HG02870 (cell line): ENCODE measurements at regions not wholly inside any gene's neighbourhood (a gene's known extent, or its start where the extent isn't known, plus 50 kb on each side); places are given as distances from the start of the nearest gene placed in this dataset.

Source experiments
- ATAC-seq: cut with Tn5 transposase; IDR thresholded peaks from one replicate; pipeline ENCODE4 v1.9.1; 2021; ENCODE audit warnings: mild to moderate bottlenecking, moderate library complexity; ENCODE audit not compliant: unreplicated experiment

- ATAC-seq, result no peak
Observed at GRCh38 chr2:186276909-186277308, 209.2 kb upstream of the ZC3H15 start.

- ATAC-seq, result no peak
Observed at GRCh38 chr2:186281726-186282125, 204.3 kb upstream of the ZC3H15 start.

GRCh38 chr2:186294248-186294888 is 191.7 kb upstream of the ZC3H15 start:
- no peak for ATAC-seq

- no peak for ATAC-seq
Observed at GRCh38 chr2:186299610-186300009, 186.4 kb upstream of the ZC3H15 start.

- no peak for ATAC-seq
Observed at GRCh38 chr2:186302263-186302662, 183.8 kb upstream of the ZC3H15 start.

DNA sequence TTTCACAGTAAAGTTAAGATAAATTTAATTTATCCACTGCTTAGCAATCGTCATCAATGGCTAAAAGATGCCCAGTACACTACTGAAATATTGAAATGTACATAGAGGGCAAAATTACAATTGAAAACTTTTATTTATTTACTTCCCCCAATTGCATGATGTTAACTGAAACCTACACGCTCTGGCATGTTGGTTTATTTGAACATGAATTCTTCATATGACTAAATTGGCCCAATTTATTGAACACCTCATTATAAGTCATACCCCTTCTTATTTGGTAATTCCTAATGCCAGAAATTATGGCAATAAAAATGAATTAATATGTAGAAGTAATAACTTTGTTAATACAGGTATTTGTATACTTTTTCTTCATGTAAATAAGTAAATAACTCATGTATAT is 183.0 kb upstream of the ZC3H15 start:
- no peak for ATAC-seq

- no peak for ATAC-seq
Observed at GRCh38 chr2:186304064-186304463, 182.0 kb upstream of the ZC3H15 start.

GRCh38 chr2:186306754-186307153 is 179.3 kb upstream of the ZC3H15 start:
- no peak for ATAC-seq

GRCh38 chr2:186307871-186308270 is 178.2 kb upstream of the ZC3H15 start:
- ATAC-seq, result peak; percentile 47

DNA sequence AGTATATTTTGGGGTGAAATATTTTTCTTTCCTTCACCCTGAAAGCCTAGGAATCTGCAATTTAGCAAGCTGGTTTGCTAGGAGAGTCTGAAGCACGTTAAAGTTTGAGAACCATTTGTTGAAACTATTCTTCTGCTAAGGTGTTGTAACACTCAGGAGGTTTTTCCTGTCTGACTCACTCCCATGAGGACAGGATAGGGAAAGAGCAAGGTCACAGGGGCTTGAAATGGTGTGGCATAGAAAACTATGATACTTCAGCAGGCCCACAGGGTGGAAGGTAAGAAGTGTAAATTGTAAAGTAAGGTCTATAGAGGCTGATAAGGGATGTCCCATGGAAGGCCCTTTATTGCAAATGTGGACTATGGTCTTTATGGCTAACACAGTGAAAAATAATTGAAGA is 177.7 kb upstream of the ZC3H15 start:
- no peak for ATAC-seq

- no peak for ATAC-seq
Observed at GRCh38 chr2:186309901-186310300, 176.2 kb upstream of the ZC3H15 start.

- ATAC-seq, result no peak
Observed at GRCh38 chr2:186319105-186319504, 167.0 kb upstream of the ZC3H15 start.

DNA sequence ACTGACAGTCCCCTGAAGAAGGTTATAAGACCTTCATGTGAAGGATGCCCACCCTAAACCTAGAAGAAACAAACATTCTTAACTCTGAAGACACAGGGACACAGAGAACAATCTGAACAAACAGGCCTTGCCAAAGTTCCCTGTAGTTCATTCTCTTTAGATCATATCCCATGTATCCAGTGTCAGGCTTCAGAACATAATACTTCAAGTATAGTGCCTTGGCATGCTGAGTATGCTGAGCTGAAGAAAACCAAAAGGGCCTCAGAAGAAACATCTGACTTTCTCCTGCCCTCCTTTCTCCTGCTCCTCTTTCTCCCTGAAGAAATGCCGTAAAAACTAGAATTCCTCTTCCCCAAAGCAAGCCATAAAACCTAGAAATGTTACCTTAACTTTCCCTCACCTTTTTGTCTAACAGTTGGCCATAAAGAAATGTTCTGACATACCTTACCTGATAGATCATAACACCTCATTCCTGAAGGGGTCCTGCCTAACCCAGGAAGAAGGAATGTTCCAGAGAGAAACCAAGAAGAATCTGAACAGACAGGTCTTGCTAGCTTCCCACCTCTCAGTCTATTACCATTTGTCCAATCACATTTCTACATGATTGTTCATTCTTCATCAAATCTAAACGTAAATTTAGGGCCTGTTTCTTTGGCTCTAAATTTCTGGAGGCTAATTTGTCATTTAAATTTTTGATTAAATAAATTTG is 160.1 kb upstream of the ZC3H15 start:
- no peak for ATAC-seq

DNA sequence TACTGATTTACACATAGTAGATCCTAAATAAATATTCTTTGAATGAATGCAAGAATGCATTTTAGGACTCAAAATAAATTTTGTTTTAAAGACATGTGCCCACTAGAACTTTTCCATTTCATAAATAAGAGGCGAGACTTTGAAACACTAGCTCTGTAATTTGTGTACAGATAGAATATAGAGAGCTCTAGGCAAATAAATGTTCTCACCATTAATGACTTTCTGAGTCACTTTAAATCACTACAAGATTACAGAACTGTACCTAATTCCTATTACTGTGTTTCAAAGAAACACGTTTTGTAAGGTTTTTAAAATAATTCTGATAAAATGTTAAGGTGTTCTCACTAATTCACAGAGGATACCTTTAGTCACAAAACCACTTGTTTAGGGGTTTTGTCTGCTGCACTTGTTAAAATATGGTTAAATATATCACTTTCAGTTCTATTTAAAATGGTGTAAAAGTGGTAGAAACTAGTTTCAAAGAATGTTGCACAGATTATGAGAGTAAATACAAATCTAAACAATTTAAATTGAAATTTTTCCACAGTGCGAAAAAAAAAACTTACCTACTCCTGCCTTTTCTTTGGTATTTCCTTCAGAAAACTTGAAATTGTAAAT is 158.7 kb upstream of the ZC3H15 start:
- ATAC-seq, result peak; percentile 73

DNA sequence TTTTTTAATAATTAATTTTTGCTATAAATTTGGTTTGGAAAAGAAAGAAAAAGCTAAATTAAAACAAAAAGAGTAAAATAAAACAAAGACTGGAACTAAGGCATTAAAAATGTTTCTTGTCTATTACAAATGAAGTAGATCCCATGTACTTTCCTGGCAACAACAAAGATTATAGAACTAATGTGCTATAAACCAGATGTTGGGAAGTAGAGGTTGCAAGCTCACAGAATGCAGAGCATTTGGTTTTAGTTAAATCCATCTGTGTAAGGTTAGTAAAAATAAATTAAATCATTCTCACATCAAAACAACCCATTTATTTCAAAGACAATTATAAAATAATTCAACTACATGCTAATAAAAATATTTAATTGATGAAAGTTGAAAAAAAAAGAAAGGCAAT is 157.2 kb upstream of the ZC3H15 start:
- no peak for ATAC-seq

- no peak for ATAC-seq
Observed at GRCh38 chr2:186330050-186330449, 156.0 kb upstream of the ZC3H15 start.

- no peak for ATAC-seq
Observed at GRCh38 chr2:186339716-186340115, 146.3 kb upstream of the ZC3H15 start.

DNA sequence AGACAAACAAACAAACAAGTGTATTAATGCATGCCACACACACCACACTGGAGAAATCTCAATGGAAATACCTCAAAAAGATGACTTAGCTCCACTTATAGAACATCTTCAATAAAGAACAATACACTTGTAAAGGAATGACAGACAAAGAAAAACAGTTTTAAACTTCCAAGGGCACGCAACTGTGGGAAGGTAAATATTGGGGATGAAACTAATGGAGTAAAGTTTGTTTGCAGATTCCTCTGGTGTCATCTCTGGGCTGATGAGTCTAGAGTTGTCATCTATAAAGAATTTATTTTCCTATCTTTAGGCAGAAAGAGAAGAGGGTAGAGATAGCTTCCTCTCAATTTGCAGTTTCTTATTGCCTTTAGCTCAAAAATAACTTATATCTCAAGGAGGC is 144.0 kb upstream of the ZC3H15 start:
- no peak for ATAC-seq

DNA sequence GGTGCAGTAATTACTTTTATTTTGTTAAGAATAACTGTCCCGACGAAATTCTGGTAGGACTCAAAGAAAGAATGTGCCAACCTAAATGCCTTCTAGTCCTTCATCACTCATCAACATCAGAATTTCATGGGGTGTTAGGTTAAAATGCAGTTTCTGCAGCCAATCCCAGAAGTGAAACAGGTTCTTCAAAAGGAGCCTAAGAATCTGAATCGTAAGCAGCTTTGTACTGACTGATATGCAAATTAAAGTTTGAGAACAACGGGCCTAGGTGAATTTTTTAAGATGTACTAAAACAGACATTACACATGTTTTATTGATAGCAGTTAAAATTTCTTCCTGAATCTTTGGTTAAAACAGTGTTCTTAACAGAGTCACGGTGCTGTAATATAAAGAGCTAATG is 140.3 kb upstream of the ZC3H15 start:
- ATAC-seq, result no peak

DNA sequence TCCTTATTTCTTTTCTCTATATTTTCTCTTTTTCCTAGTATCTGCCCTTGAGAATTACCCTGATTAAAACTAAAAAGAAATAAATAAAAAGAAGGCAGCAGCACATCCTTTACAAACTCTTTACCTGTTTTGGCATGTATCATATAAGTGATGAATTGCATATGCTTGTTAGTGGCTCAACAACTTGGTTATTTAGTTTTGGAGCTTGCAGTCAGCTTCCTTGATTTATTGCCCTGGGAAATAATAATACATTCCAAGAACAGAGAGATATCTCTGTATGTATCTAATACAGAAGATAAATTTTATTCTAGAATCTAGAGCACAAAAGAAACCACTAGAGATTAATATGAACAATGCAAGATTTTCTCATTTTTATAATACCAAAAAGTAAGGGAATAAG is 139.8 kb upstream of the ZC3H15 start:
- ATAC-seq, result no peak

DNA sequence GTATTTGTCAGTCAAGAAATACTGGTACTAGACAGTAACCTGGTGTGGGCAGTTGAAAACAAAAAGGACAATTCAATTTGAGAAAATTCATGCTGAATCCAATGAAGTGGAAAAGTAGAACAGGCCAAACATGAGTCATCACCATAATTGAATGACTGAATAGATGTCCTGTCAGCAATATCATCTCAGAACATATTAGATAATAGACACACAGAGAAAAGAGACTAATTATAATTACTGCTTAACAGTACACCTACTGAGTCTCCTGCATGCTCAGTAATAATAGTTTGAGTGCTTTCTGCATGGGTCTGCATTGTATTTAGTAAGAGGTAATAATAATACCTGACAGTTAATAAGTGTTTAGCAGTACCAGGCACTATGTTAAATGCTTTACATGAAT is 138.6 kb upstream of the ZC3H15 start:
- no peak for ATAC-seq

GRCh38 chr2:186348200-186348599 is 137.9 kb upstream of the ZC3H15 start:
- no peak for ATAC-seq
